DMS53 treated with DMSO at 0.1 percent for 48 hours (cell line): ENCODE measurements at regions not wholly inside any gene's neighbourhood (a gene's known extent, or its start where the extent isn't known, plus 50 kb on each side); places are given as distances from the start of the nearest gene placed in this dataset.

Source experiments
- DNase-seq: peaks from one replicate; lab custom pipeline; 2025; ENCODE audit not compliant: unreplicated experiment; lab: John Stamatoyannopoulos, UW

- no peak for DNase-seq
Observed at GRCh38 chrX:66328950-66329596, 165.0 kb downstream of the HEPH start.

DNA sequence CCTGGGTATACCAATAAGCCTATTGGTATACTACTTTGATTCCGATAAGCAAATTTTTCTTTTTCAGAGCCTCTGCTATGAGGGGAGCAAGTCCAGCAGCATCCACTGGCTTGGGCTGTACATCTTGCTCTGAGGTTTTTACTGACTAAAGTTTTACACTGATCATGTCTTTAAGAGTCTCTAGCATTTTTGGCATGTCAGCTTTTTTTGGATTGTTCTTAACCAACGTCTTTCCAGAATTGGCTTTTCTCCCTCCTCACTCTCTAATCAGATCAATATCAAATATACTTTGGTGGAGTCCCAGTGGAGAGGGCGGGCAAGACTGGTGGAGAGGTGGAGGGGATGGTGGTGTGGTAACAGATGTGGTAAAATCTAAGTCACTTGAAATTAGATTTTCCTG, 196.8 kb downstream of the HEPH start:
- no peak for DNase-seq

DNA sequence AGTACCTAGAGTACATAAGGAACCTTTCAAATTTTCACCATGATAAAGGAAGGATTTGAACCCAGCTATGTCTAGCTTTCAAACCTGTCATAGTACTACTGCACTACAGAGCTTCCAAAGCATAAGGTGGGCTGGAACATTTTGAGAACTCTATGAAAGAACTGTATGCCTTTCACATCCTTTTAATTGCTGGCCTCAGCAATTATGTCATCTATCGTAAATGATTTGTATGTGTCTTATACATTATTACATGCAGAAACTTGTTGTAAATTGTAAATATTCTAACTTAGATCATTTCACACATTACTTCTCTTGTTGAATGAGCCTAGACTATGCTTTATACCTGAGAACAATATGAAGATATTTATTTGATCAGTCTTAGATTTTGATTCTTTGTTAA, 220.7 kb downstream of the HEPH start:
- no peak for DNase-seq

- no peak for DNase-seq
Observed at GRCh38 chrX:66399273-66399672, 235.2 kb downstream of the HEPH start.

GRCh38 chrX:66402165-66402564, 236.7 kb downstream of the EDA2R start:
- no peak for DNase-seq

DNA sequence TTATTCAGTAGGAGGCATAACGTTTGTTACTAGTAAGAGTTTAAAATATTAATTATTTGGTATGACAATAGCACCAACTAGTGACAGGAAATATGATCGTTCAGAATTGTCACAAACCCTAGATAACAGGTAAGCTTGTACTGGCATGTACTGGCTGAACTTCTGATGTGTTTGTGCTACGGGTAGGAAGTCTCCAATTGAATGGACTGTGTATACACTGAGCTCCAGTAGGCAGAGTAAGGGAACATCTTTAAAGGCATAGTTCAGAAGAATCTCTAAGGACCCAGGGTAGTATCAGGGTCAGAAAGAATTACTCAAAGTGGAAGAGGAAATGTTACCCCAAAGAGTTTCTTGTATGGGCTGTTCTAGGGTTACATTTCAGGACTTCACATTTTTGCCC, 230.4 kb downstream of the EDA2R start:
- DNase-seq = peak; percentile 1

- DNase-seq = no peak
Observed at GRCh38 chrX:66410806-66411205, 228.1 kb downstream of the EDA2R start.
